Neural progenitor cell (in vitro differentiated cells): ENCODE measurements at regions not wholly inside any gene's neighbourhood (a gene's known extent, or its start where the extent isn't known, plus 50 kb on each side); places are given as distances from the start of the nearest gene placed in this dataset.
A peak's percentile ranks its signal among the peaks of the same experiment; 100 is the strongest.

ENCODE experiments used
- DNase-seq: peaks from one replicate; pipeline ENCODE4 v3.0.0-alpha.2; 2016; ENCODE audit warnings: low spot score
- H2AFZ ChIP-seq: fragments of 200-600 bp; sonication (generic); replicated peaks from 2 replicates; pipeline ENCODE4 v1.6.1; 2016; ENCODE audit warnings: antibody characterized with exemption
- H3F3A ChIP-seq: fragments of 200-600 bp; sonication (generic); 2 replicates; pipeline ENCODE4 v1.6.1; 2016; ENCODE audit warnings: antibody characterized with exemption, low read depth
- H3K27ac ChIP-seq: fragments of 200-600 bp; sonication (generic); 2 replicates; pipeline ENCODE4 v1.5.1; 2016; ENCODE audit warnings: mild to moderate bottlenecking
- H3K27me3 ChIP-seq: fragments of 200-600 bp; sonication (generic); 2 replicates; pipeline ENCODE4 v1.6.1; 2016; ENCODE audit warnings: mild to moderate bottlenecking, moderate library complexity
- H3K36me3 ChIP-seq: fragments of 200-600 bp; sonication (generic); 2 replicates; pipeline ENCODE4 v1.5.1; 2016
- H3K4me1 ChIP-seq: fragments of 200-600 bp; sonication (generic); 2 replicates; pipeline ENCODE4 v1.6.1; 2016; ENCODE audit warnings: mixed run types
- H3K4me2 ChIP-seq: fragments of 200-600 bp; sonication (generic); 2 replicates; pipeline ENCODE4 v1.6.1; 2016
- H3K4me3 ChIP-seq: fragments of 200-600 bp; sonication (generic); 2 replicates; pipeline ENCODE4 v1.5.1; 2016
- H3K79me2 ChIP-seq: fragments of 200-600 bp; sonication (generic); 2 replicates; pipeline ENCODE4 v1.6.1; 2016; ENCODE audit warnings: low read depth
- H3K9ac ChIP-seq: fragments of 200-600 bp; sonication (generic); 2 replicates; pipeline ENCODE4 v1.6.1; 2016
- H3K9me3 ChIP-seq: fragments of 200-600 bp; sonication (generic); 2 replicates; pipeline ENCODE4 v1.5.1; 2016; ENCODE audit warnings: low read depth
- H4K20me1 ChIP-seq: fragments of 200-600 bp; sonication (generic); 2 replicates; pipeline ENCODE4 v1.6.1; 2016; ENCODE audit warnings: low read depth
- H3K27ac Mint-ChIP-seq: 3 replicates; pipeline ENCODE4 v1.8.0; 2021; ENCODE audit warnings: mixed read lengths
- H3K27me3 Mint-ChIP-seq: 2 replicates; pipeline ENCODE4 v1.8.0; 2022; ENCODE audit warnings: low read depth, mild to moderate bottlenecking, inconsistent platforms, moderate library complexity, mixed read lengths; ENCODE audit not compliant: insufficient read depth
- H3K36me3 Mint-ChIP-seq: 3 replicates; pipeline ENCODE4 v1.8.0; 2021; ENCODE audit warnings: mixed read lengths
- H3K4me1 Mint-ChIP-seq: 3 replicates; pipeline ENCODE4 v1.8.0; 2021; ENCODE audit warnings: mixed read lengths
- H3K4me3 Mint-ChIP-seq: 3 replicates; pipeline ENCODE4 v1.8.0; 2021; ENCODE audit warnings: mild to moderate bottlenecking, moderate library complexity, mixed read lengths
- H3K9me3 Mint-ChIP-seq: 3 replicates; pipeline ENCODE4 v1.8.0; 2020; ENCODE audit warnings: mixed read lengths
- CTCF ChIP-seq: fragments of 200-600 bp; sonication (generic); IDR thresholded peaks from 2 replicates; pipeline ENCODE4 v1.5.1; 2017; ENCODE audit warnings: antibody characterized with exemption, mild to moderate bottlenecking
- EZH2 ChIP-seq: fragments of 200-600 bp; sonication (generic); IDR thresholded peaks from 2 replicates; pipeline ENCODE4 v1.6.1; 2017; ENCODE audit warnings: antibody characterized with exemption, mild to moderate bottlenecking, moderate library complexity
- EZH2phosphoT487 ChIP-seq: fragments of 200-600 bp; sonication (generic); IDR thresholded peaks from 2 replicates; pipeline ENCODE4 v1.6.1; 2017; ENCODE audit warnings: antibody characterized with exemption

- Mint-ChIP-seq H3K27ac (no peak overlapping the region), H3K4me1 (no peaks in the 10 kb centered on the region), H3K36me3 (no peaks in the 10 kb centered on the region), H3K4me3 (no peak overlapping the region), H3K27me3 (peaks cover 4% of the 10 kb centered on the region), H3K9me3 (no peaks in the 10 kb centered on the region)
- no peak overlapping the region for H3K4me3 ChIP-seq
- H2AFZ ChIP-seq, result no peak overlapping the region
- H3K9ac ChIP-seq, result no peak overlapping the region
- no peak for DNase-seq
- H3K27ac ChIP-seq, result no peak overlapping the region
- H3K79me2 ChIP-seq, result no peaks in the 10 kb centered on the region
- H3K4me1 ChIP-seq, result no peaks in the 10 kb centered on the region
- no peaks in the 10 kb centered on the region for H3K27me3 ChIP-seq
- no peaks in the 10 kb centered on the region for H3K9me3 ChIP-seq
- H3F3A ChIP-seq, result no peaks in the 10 kb centered on the region
- H4K20me1 ChIP-seq, result no peaks in the 10 kb centered on the region
- no peak overlapping the region for H3K4me2 ChIP-seq
- no peak for TF ChIP-seq EZH2phosphoT487
- no peak for TF ChIP-seq EZH2
- TF ChIP-seq CTCF, result no peak
- no peaks in the 10 kb centered on the region for H3K36me3 ChIP-seq
Measured at GRCh38 chr12:9380650-9381049, 172.5 kb upstream of the PZP start.

GRCh38 chr12:9379023-9379742 lies 171.0 kb upstream of the PZP start:
- H3K4me2 ChIP-seq, result no peak overlapping the region
- H3K79me2 ChIP-seq, result no peaks in the 10 kb centered on the region
- no peak overlapping the region for H3K4me3 Mint-ChIP-seq
- H3K27ac Mint-ChIP-seq, result peak overlapping the region; percentile 2
- TF ChIP-seq EZH2phosphoT487 (no peak), EZH2 (no peak), CTCF (no peak)
- peaks cover 3% of the 10 kb centered on the region for H3K27me3 Mint-ChIP-seq
- H3K36me3 ChIP-seq, result no peaks in the 10 kb centered on the region
- no peaks in the 10 kb centered on the region for H3K4me1 Mint-ChIP-seq
- peak overlapping the region; percentile 87 for H2AFZ ChIP-seq
- no peaks in the 10 kb centered on the region for H3K4me1 ChIP-seq
- H3K4me3 ChIP-seq, result no peak overlapping the region
- no peak for DNase-seq
- no peak overlapping the region for H3K27ac ChIP-seq
- H3K9me3 ChIP-seq, result no peaks in the 10 kb centered on the region
- no peaks in the 10 kb centered on the region for H3K36me3 Mint-ChIP-seq
- H4K20me1 ChIP-seq, result no peaks in the 10 kb centered on the region
- no peaks in the 10 kb centered on the region for H3F3A ChIP-seq
- H3K9ac ChIP-seq, result no peak overlapping the region
- no peaks in the 10 kb centered on the region for H3K27me3 ChIP-seq
- no peaks in the 10 kb centered on the region for H3K9me3 Mint-ChIP-seq

- Histone ChIP-seq H4K20me1 (no peaks in the 10 kb centered on the region), H3K4me1 (no peaks in the 10 kb centered on the region), H3K9me3 (no peaks in the 10 kb centered on the region), H3K4me3 (no peak overlapping the region), H3F3A (no peaks in the 10 kb centered on the region), H3K4me2 (no peak overlapping the region), H3K9ac (no peak overlapping the region), H3K79me2 (no peaks in the 10 kb centered on the region), H2AFZ (peak overlapping the region; percentile 87), H3K27ac (no peak overlapping the region), H3K36me3 (no peaks in the 10 kb centered on the region), H3K27me3 (no peaks in the 10 kb centered on the region)
- Mint-ChIP-seq H3K27me3 (peaks cover 3% of the 10 kb centered on the region), H3K9me3 (no peaks in the 10 kb centered on the region), H3K36me3 (no peaks in the 10 kb centered on the region), H3K4me3 (no peak overlapping the region), H3K4me1 (no peaks in the 10 kb centered on the region), H3K27ac (no peak overlapping the region)
- peak; percentile 58 for DNase-seq
- peak; percentile 61 for TF ChIP-seq CTCF
- TF ChIP-seq EZH2phosphoT487, result no peak
Measured at GRCh38 chr12:9378430-9378835, 170.2 kb upstream of the PZP start.
